K562 (cell line): ENCODE measurements at regions not wholly inside any gene's neighbourhood (a gene's known extent, or its start where the extent isn't known, plus 50 kb on each side); places are given as distances from the start of the nearest gene placed in this dataset.

ENCODE experiments used
- ATAC-seq: fragments of 200-7000 bp; cut with Tn5 transposase; 3 replicates; pipeline ENCODE4 v1.9.1; 2020; ENCODE audit warnings: moderate library complexity
- BruUV-seq: library from RNA; stranded (reverse); fragments of 400-500 nt; replicated peaks from 2 replicates; lab custom pipeline; 2021; lab: Mats Ljungman, UMichigan
- CTCF ChIA-PET: fragments of 300-600 bp; formaldehyde crosslinking; extraction: SDS; loops from one replicate; lab custom pipeline; 2021; ENCODE audit warnings: low intra/inter-chr PET ratio; lab: Yijun Ruan, JAX
- POLR2A ChIA-PET: fragments of 300-600, 350-650 bp; sonication (Branson Sonifier 250); formaldehyde crosslinking; extraction: SDS; loops from one replicate; lab custom pipeline; 2021; ENCODE audit warnings: antibody characterized with exemption, inconsistent platforms; lab: Yijun Ruan, JAX
- DNase-seq, 4 experiments: peaks; one replicate each; pipeline versions ENCODE4 v3.0.0 to v3.0.0-alpha.2; 2011 to 2018; ENCODE audit warnings: low spot score in 3 of 4, mixed read lengths in 3 of 4; ENCODE audit errors: extremely low read depth in 1 of 4
- FAIRE-seq: peaks from 2 replicates; lab custom pipeline; 2011; peaks lifted over from hg19 to GRCh38; lab: Jason Lieb, UNC
- H2AFZ ChIP-seq: 2 replicates; pipeline ENCODE4 v1.6.0; 2011; ENCODE audit warnings: low read depth, low read length, control low read depth, inconsistent platforms
- H3K27ac ChIP-seq: fragments of 200-600 bp; 3 replicates; pipeline ENCODE4 v1.8.0; 2011; ENCODE audit warnings: low read depth, mild to moderate bottlenecking, control low read depth, inconsistent platforms, low read length, moderate library complexity, mixed read lengths; ENCODE audit errors: extremely low read depth
- H3K27me3 ChIP-seq, 2 experiments: fragments of 300-600 bp in 1 of 2; 2 replicates in 1 of 2; 3 replicates in 1 of 2; pipeline versions ENCODE4 v1.6.0 to v1.8.0; 2011; ENCODE audit warnings: inconsistent platforms in 2 of 2, low read length in 2 of 2, mild to moderate bottlenecking in 1 of 2, mixed read lengths in 1 of 2, moderate library complexity in 1 of 2; ENCODE audit not compliant: control insufficient read depth in 2 of 2, insufficient read depth in 2 of 2
- H3K36me3 ChIP-seq: fragments of 300-600 bp; 3 replicates; pipeline ENCODE4 v1.8.0; 2011; ENCODE audit warnings: mild to moderate bottlenecking, low read length, inconsistent platforms; ENCODE audit not compliant: control insufficient read depth, insufficient read depth
- H3K4me1 ChIP-seq, 2 experiments: fragments of 200-600 bp in 1 of 2; replicated peaks in 1 of 2; 2 replicates in 1 of 2; 3 replicates in 1 of 2; pipeline versions ENCODE4 v1.5.1 to v1.8.0; 2011; ENCODE audit warnings: inconsistent platforms in 2 of 2, low read length in 2 of 2, mild to moderate bottlenecking in 1 of 2, mixed read lengths in 1 of 2, moderate library complexity in 1 of 2; ENCODE audit not compliant: control insufficient read depth in 2 of 2, insufficient read depth in 2 of 2
- H3K4me2 ChIP-seq: 2 replicates; pipeline ENCODE4 v1.6.1; 2011; ENCODE audit warnings: low read length, control low read depth, inconsistent platforms, mixed read lengths; ENCODE audit not compliant: insufficient read depth
- H3K4me3 ChIP-seq: fragments of 200-600 bp; sonication (generic), shearing (Covaris generic); 2 replicates; pipeline ENCODE4 v1.5.1; 2016; ENCODE audit warnings: control low read depth, inconsistent platforms
- H3K79me2 ChIP-seq: fragments of 200-600 bp; 3 replicates; pipeline ENCODE4 v1.8.0; 2011; ENCODE audit warnings: low read length, inconsistent platforms; ENCODE audit not compliant: control insufficient read depth, insufficient read depth
- H3K9ac ChIP-seq, 2 experiments: 2 replicates each; pipeline versions ENCODE4 v1.6.0 to v1.6.1; 2011; ENCODE audit warnings: low read depth in 2 of 2, low read length in 2 of 2, control low read depth in 1 of 2, inconsistent platforms in 1 of 2, mild to moderate bottlenecking in 1 of 2, mixed read lengths in 1 of 2; ENCODE audit not compliant: insufficient read depth in 1 of 2
- H3K9me1 ChIP-seq: one replicate; pipeline ENCODE4 v1.6.0; 2011; ENCODE audit warnings: inconsistent platforms, mild to moderate bottlenecking, low read length, moderate library complexity; ENCODE audit not compliant: control insufficient read depth, insufficient read depth
- H3K9me3 ChIP-seq: replicated peaks from 2 replicates; pipeline ENCODE4 v1.5.1; 2011; ENCODE audit warnings: low read depth, low read length, inconsistent platforms; ENCODE audit not compliant: control insufficient read depth, insufficient read depth
- H4K20me1 ChIP-seq: replicated peaks from 2 replicates; pipeline ENCODE4 v1.6.1; 2011; ENCODE audit warnings: low read length, inconsistent platforms, mixed read lengths; ENCODE audit not compliant: control insufficient read depth, insufficient read depth
- CBX1 ChIP-seq: sonication (generic); IDR thresholded peaks from 2 replicates; pipeline ENCODE4 v1.6.1; 2016; ENCODE audit warnings: antibody characterized with exemption, low read depth, mild to moderate bottlenecking
- GTF2E2 ChIP-seq: fragments of 200-800 bp; sonication (Bioruptor generic); IDR thresholded peaks from 2 replicates; pipeline ENCODE4 v1.6.1; 2016; ENCODE audit warnings: missing genetic modification characterization, missing compliant biosample characterization
- NFATC3 ChIP-seq: fragments of 450-650 bp; IDR thresholded peaks from 2 replicates; pipeline ENCODE4 v1.6.1; 2017; ENCODE audit warnings: mild to moderate bottlenecking
- PCBP1 ChIP-seq: fragments of 200-400 bp; formaldehyde crosslinking; IDR thresholded peaks from 2 replicates; pipeline ENCODE4 v1.6.1; 2018; ENCODE audit warnings: mild to moderate bottlenecking, low read depth, low read length; ENCODE audit not compliant: poor library complexity, severe bottlenecking
- SAP30 ChIP-seq: fragments of 200-600 bp; sonication (generic); IDR thresholded peaks from 2 replicates; pipeline ENCODE4 v1.6.1; 2012; ENCODE audit warnings: borderline replicate concordance, low read depth, mild to moderate bottlenecking, moderate library complexity, low read length, control low read depth, inconsistent platforms; ENCODE audit not compliant: insufficient read depth, poor library complexity, severe bottlenecking
- SMAD1 ChIP-seq: fragments of 150-350 bp; IDR thresholded peaks from 2 replicates; pipeline ENCODE4 v1.6.1; 2014; ENCODE audit warnings: low read length, low read depth; ENCODE audit not compliant: partially characterized antibody
- SRF ChIP-seq, 2 experiments: fragments of 250-450, 450-650 bp in 1 of 2; sonication (Bioruptor Pico) in 1 of 2; sonication (generic) in 1 of 2; formaldehyde crosslinking; IDR thresholded peaks; 2 replicates each; pipeline versions ENCODE4 v1.5.0 to v1.5.1; 2020 to 2022; ENCODE audit warnings: mild to moderate bottlenecking in 1 of 2, missing genetic modification reagents in 1 of 2
- TFAM ChIP-seq: fragments of 250-450 bp; sonication (Bioruptor Pico); conservative IDR thresholded peaks from 2 replicates; pipeline ENCODE4 v1.5.0; 2021; ENCODE audit warnings: mild to moderate bottlenecking, moderate library complexity
- ZBED1 ChIP-seq: IDR thresholded peaks from 2 replicates; pipeline ENCODE4 v1.6.1; 2014
- ZFPM2 ChIP-seq: fragments of 250-450 bp; sonication (Bioruptor Pico); IDR thresholded peaks from 2 replicates; pipeline ENCODE4 v1.5.1; 2022; ENCODE audit warnings: mild to moderate bottlenecking
- ZNF140 ChIP-seq: fragments of 250-450 bp; sonication (Bioruptor Pico); IDR thresholded peaks from 2 replicates; pipeline ENCODE4 v1.8.0; 2021; ENCODE audit warnings: moderate library complexity, mild to moderate bottlenecking, inconsistent platforms
- ZNF143 ChIP-seq: sonication (generic); formaldehyde crosslinking; IDR thresholded peaks from 2 replicates; pipeline ENCODE4 v1.9.0; 2022; ENCODE audit warnings: mild to moderate bottlenecking, missing genetic modification reagents
- WGBS: fragments of 100-300 bp; shearing (Covaris generic); methylation state at CpG from one replicate; pipeline ENCODE4 v1.1.6; 2016; ENCODE audit warnings: low coverage, mixed read lengths; ENCODE audit not compliant: insufficient coverage; ENCODE audit errors: missing lambda C conversion rate; 5-methylcytosine and 5-hydroxymethylcytosine counted together
- in situ Hi-C: fragments of 300-500 bp; cut with MboI; formaldehyde crosslinking; loops from 4 replicates; pipeline ENCODE4 v1.15.0; 2018; ENCODE audit warnings: inconsistent platforms, mixed read lengths
- intact Hi-C: fragments of 100-400 bp; cut with micrococcal nuclease; formaldehyde crosslinking; loops from 2 replicates; pipeline ENCODE4 v1.14.2; 2022
- TF ChIP-seq, protein P1 (sequence below): fragments of 450-650 bp; formaldehyde crosslinking; IDR thresholded peaks from 2 replicates; pipeline ENCODE4 v1.4.0; 2020; ENCODE audit warnings: mild to moderate bottlenecking
- TF ChIP-seq, protein P2 (sequence below): IDR thresholded peaks from 2 replicates; pipeline ENCODE4 v1.6.1; 2016; ENCODE audit warnings: missing genetic modification characterization, missing compliant biosample characterization
- TF ChIP-seq, protein P3 (sequence below): fragments of 250-450 bp; sonication (Bioruptor Pico); IDR thresholded peaks from 2 replicates; pipeline ENCODE4 v1.5.0; 2022; ENCODE audit warnings: mild to moderate bottlenecking
- TF ChIP-seq, protein P4 (sequence below), 2 experiments: fragments of 450-650 bp in 1 of 2; sonication (generic) in 1 of 2; formaldehyde crosslinking in 1 of 2; IDR thresholded peaks in 1 of 2; conservative IDR thresholded peaks in 1 of 2; 2 replicates each; pipeline versions ENCODE4 v1.6.1 to v1.8.1; 2016 to 2023; ENCODE audit warnings: mild to moderate bottlenecking in 2 of 2, moderate library complexity in 2 of 2, inconsistent platforms in 1 of 2, missing genetic modification reagents in 1 of 2
- TF ChIP-seq, protein P5 (sequence below): fragments of 450-650 bp; IDR thresholded peaks from 2 replicates; pipeline ENCODE4 v1.6.1; 2016

DNA sequence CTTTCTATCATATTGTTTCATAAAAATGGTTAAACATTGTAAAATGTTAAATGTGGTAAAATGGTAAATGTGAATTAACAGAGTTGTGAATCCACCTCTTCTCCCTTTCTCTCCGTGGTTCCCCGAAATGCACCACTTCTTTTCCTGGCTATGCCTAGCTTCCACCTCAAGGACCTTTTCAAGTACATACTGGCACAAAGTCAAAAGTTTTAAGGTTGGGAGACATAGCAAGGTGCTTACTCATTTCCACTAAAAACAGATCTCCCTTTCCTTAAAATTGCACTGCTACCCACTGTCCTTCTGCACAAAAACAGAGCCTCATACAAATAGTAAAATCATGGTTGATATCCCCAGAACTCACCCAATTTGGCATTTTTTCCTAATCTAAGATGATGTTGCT is 558.2 kb downstream of the SLITRK6 start:
- 0% methylated on average over 2 of the region's 2 CpGs for WGBS
- no peak for ATAC-seq
- ChIA-PET CTCF (no interaction called here), POLR2A (no interaction called here)
- Histone ChIP-seq H3K27me3 (no peaks in the 10 kb centered on the region), H3K36me3 (no peaks in the 10 kb centered on the region), H3K9me3 (no peaks in the 10 kb centered on the region; the same call in 1 of the 2 replicates), H3K9ac (no peak overlapping the region), H3K9me1 (no peaks in the 10 kb centered on the region), H2AFZ (no peak overlapping the region), H3K27ac (no peak overlapping the region), H4K20me1 (no peaks in the 10 kb centered on the region), H3K4me2 (no peak overlapping the region), H3K79me2 (no peaks in the 10 kb centered on the region), H3K4me3 (no peak overlapping the region), H3K4me1 (no peaks in the 10 kb centered on the region)
- intact Hi-C loops, result no loop called here
- no TSS peak for BruUV-seq
- TF ChIP-seq TFAM (CRISPR knock-in tag) (no peak), GTF2E2 (tag) (no peak), ZBED1 (no peak), SMAD1 (no peak), CBX1 (no peak), ZFPM2 (CRISPR knock-in tag) (no peak), ZNF143 (no peak), ZNF140 (CRISPR knock-in tag) (no peak), NFATC3 (no peak), SRF (CRISPR knock-in tag; IDR thresholded peaks at IDR 0.05) (no peak), SAP30 (no peak), PCBP1 (no peak)
- TF ChIP-seq, protein P1, sequence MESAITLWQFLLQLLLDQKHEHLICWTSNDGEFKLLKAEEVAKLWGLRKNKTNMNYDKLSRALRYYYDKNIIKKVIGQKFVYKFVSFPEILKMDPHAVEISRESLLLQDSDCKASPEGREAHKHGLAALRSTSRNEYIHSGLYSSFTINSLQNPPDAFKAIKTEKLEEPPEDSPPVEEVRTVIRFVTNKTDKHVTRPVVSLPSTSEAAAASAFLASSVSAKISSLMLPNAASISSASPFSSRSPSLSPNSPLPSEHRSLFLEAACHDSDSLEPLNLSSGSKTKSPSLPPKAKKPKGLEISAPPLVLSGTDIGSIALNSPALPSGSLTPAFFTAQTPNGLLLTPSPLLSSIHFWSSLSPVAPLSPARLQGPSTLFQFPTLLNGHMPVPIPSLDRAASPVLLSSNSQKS (CRISPR knock-in tag), result no peak
- TF ChIP-seq, protein P2, sequence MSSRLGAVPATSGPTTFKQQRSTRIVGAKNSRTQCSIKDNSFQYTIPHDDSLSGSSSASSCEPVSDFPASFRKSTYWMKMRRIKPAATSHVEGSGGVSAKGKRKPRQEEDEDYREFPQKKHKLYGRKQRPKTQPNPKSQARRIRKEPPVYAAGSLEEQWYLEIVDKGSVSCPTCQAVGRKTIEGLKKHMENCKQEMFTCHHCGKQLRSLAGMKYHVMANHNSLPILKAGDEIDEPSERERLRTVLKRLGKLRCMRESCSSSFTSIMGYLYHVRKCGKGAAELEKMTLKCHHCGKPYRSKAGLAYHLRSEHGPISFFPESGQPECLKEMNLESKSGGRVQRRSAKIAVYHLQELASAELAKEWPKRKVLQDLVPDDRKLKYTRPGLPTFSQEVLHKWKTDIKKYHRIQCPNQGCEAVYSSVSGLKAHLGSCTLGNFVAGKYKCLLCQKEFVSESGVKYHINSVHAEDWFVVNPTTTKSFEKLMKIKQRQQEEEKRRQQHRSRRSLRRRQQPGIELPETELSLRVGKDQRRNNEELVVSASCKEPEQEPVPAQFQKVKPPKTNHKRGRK (tag), result no peak
- TF ChIP-seq, protein P3, sequence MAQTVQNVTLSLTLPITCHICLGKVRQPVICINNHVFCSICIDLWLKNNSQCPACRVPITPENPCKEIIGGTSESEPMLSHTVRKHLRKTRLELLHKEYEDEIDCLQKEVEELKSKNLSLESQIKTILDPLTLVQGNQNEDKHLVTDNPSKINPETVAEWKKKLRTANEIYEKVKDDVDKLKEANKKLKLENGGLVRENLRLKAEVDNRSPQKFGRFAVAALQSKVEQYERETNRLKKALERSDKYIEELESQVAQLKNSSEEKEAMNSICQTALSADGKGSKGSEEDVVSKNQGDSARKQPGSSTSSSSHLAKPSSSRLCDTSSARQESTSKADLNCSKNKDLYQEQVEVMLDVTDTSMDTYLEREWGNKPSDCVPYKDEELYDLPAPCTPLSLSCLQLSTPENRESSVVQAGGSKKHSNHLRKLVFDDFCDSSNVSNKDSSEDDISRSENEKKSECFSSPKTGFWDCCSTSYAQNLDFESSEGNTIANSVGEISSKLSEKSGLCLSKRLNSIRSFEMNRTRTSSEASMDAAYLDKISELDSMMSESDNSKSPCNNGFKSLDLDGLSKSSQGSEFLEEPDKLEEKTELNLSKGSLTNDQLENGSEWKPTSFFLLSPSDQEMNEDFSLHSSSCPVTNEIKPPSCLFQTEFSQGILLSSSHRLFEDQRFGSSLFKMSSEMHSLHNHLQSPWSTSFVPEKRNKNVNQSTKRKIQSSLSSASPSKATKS, result no peak
- TF ChIP-seq, protein P4, sequence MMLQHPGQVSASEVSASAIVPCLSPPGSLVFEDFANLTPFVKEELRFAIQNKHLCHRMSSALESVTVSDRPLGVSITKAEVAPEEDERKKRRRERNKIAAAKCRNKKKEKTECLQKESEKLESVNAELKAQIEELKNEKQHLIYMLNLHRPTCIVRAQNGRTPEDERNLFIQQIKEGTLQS (IDR thresholded peaks at IDR 0.05), result no peak
- TF ChIP-seq, protein P4 (CRISPR knock-in tag; conservative IDR thresholded peaks at IDR 0.05), result no peak
- TF ChIP-seq, protein P5, sequence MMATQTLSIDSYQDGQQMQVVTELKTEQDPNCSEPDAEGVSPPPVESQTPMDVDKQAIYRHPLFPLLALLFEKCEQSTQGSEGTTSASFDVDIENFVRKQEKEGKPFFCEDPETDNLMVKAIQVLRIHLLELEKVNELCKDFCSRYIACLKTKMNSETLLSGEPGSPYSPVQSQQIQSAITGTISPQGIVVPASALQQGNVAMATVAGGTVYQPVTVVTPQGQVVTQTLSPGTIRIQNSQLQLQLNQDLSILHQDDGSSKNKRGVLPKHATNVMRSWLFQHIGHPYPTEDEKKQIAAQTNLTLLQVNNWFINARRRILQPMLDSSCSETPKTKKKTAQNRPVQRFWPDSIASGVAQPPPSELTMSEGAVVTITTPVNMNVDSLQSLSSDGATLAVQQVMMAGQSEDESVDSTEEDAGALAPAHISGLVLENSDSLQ, result no peak
- FAIRE-seq, result no peak
- in situ Hi-C loops, result no loop called here
- DNase-seq, result no peak
